HG03460 (cell line): ENCODE measurements at regions not wholly inside any gene's neighbourhood (a gene's known extent, or its start where the extent isn't known, plus 50 kb on each side); places are given as distances from the start of the nearest gene placed in this dataset.
"Not testable (repeated sequence)": the region's sequence is repeated elsewhere in the genome, so short reads cannot be mapped to it uniquely, and the experiment has no call there.

Source experiments
- ATAC-seq: cut with Tn5 transposase; IDR thresholded peaks from one replicate; pipeline ENCODE4 v1.9.1; 2021; ENCODE audit not compliant: unreplicated experiment

DNA sequence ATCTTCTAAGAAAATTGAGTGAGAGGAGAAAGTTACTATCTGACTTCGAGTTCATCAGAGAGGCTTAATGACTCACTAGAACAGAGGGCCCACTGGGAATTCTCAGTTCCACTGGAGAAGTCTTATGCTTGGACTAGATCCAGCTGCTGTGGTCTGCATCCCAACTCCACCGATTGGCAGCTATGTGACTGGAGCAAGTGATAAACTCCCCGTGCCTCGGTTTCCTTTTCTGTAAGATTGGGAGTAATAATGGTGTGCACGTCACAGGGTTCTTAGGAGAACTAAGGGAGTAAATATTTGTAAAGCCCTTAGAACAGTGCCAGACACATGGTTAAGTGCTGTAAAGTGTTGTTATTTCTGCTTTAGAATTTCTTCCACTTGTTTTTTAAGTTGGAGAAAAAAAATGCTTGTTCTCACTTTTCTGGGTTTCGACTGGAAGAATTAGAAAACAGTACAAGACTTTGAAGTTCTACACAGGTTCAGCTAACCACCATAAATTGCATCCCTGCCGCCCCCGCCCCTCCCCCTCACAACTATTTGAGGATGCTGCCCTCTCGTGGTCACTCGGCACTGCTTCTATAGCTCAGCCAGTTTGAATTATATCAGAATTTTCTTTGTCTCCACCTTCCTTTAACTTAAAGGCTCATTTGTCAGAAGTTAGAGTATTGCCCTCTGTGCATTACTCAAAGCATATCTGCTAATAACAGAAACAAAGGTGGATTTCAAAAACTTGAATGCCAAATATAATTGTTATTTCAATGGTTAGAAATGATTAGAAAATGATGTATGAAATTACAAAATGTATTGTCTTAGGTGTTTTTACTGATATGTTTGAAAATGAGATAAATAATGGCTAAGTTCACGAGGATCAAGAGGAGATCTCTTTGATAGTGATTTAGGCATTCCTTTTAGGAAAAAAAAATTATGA, 95.0 kb upstream of the IFNGR1 start:
- no peak for ATAC-seq

DNA sequence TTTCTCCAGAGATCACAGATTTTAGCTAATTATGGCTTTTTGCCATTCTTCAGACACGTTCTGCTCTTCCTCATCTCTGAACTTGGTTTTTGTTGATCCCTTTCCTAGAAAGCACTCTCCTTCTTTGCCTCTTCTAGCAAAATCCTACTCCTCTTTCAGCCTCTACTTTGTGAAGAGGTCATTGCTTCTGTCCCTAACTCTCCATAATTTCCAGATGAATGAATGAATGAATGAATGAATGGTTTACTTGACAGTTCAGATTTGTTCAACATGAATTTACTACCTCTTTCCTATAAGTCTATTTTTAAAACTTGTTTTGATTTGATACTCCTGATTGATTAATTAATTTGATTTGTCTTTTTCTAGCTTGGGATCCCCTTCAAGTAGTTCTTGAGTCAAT, 94.0 kb upstream of the IFNGR1 start:
- ATAC-seq: no peak

DNA sequence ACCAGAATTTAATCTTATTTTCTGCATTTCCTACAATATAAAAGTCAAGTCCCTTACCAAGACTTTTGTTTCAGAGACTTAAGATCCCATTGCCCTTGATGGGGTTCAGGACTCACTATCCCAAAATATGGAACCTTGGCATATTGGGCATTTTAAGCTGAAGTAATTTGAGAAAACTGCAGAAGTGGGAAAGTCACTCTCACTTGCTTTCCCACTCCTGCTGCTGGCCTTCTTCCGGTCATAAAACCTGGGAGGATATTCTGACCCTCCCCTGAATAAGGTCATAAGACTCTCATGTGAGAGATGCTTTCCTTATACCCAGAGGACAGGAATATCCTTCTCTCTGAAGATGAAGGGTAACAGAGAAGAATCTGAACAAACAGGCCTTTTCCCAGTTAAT, 92.8 kb upstream of the IFNGR1 start:
- ATAC-seq: no peak

DNA sequence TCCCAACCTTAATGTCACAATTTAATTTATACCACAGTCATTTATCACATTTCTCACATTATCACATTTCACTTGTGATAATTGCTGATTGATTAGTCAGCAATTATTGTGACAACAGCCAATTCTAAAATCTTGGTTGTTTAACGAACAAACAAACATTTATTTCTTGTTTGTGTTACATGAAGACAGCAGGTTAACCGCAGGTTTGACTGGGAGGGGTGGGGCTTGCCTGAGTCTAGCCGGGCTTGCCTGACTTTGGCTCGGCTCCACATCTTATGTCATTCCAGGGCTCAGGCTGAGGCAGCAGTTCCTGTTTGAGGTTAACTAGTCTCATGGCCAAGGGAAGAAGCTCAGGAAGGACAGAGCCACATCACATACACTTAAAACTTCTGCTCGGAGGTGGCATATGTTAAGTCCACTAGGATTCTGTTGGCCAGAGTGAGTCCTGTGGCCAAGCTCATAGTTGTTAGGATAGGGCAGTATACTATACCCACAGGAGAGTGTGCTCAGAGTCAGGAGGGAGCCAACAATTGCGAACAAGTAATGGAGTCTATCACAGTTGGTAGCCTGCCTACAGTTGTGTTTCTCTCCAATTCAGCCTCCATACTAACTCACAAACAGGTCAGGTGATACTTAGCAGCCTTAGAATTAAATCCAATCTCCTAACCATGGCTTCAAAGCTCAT, 90.0 kb upstream of the IFNGR1 start:
- no peak for ATAC-seq

DNA sequence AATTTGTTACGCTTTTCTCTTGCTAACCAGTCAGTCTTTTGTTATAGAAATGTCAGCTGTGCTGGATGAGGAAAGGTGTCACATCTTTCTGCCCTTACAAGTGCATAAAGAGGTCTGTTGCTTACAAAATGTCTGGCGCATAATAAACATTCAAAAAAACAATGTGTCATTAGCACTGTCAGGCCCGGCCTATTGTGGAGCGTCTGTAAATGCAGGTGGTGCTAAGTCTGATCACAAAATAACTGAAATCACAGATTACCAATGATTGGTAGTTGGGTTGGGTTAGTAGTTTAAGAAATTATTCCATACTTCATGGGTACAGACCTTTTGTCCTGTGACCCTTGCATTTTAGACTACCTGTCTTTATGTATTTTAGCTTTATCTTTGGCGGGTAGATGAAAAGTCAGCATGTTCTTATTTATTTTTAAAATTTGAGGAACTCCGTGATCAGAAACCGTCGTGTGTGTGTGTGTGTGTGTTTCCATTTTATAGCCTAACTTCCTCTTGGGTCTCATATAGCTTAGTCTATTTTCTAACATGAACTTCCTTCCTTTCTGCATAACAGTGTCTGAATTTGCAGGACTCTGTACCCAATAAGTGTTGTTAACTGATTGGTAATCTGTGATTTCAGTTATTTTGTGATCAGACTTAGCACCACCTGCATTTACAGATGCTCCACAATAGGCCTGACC, 88.1 kb upstream of the IFNGR1 start:
- ATAC-seq: no peak

DNA sequence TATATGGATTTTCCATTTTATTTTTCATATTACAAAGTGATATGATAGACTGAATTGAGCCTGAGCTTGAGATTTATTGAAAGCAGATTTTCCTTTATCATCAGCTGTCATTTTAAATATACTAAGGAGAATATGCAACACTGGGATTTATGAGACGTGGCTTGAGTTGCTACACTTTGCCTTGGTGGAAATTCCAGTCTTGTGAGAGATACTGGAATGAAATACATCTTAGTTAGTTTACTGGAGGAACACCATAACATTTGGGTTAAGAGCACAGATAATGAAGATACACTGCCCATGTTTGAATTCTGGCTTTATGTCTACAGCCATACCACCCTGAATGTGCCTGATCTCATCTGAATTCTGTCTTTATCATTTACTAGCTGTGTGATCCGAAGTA, 86.5 kb upstream of the IFNGR1 start:
- no peak for ATAC-seq

DNA sequence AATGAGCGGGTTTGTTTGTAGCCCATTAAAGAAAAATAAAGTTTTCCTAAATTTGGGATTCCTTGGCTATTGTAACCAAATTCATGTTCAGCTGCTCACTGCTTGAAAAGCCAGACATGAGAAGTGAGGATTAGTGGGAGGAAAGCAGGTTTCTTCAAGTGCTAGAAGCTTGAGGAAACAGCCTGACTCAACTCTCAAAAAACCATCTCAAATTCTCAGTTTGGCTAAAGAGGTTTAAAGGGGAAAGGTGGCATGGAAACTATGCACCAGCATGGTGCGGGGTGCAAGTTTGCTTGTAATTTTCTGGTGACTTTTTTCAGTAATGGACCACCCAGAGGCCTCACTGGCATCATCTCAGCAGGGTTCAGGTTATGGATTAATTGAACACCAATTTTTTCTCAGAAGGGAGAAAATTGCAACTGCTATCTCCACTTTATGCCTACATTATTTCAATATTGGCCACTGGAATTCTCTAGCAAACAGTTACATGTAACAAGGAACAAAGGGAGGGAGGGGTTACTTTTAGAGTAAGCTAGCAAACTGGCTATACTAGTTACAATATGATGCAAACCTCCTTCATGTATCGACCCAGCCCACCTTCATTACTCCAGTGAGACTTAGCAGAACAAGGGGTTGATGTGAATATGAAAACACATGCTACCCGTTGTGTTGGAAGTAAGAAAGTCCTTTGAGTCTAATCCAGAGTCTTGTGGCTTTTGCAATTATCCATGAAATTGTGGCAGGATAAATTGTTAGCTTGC, 85.0 kb upstream of the IFNGR1 start:
- ATAC-seq: no peak

DNA sequence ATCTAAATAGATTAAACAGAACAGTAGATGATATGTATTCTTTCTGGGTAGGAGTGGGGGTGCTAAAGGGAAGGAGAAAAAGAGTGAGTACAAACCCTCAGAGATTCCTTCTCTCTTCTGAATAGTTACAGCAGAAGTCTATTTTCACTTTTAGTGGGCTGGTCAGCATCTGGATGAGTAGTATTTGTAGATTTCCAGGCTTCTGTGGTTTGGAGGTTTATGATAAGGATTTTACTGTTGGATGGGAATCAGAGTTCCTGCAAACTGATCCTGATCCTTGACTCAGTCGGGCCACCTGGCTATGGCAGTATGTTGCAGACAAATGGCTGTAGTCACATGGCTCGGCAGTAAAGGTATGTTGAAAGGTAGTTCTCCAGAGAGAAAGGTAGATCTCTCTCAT, 84.3 kb upstream of the IFNGR1 start:
- ATAC-seq: no peak

DNA sequence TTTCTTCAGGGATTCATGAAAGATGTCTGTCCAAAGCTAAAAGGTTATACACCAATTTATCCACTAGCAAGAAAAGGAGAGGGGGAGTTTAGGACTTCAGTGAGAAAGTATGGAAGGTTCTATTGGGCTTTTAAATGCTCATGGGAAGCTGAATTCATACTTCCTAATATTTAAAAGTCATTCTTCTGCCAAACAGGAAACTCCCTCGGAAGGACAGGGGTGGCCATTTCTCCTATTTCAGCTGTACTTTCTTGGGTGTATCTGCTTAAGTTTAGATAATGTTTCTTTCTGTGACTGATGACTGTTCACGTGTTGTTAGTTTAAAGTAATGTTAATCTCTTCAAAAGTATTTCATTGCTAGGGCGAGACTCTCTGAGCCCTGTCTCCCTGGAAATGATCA, 80.5 kb upstream of the IFNGR1 start:
- ATAC-seq: no peak

DNA sequence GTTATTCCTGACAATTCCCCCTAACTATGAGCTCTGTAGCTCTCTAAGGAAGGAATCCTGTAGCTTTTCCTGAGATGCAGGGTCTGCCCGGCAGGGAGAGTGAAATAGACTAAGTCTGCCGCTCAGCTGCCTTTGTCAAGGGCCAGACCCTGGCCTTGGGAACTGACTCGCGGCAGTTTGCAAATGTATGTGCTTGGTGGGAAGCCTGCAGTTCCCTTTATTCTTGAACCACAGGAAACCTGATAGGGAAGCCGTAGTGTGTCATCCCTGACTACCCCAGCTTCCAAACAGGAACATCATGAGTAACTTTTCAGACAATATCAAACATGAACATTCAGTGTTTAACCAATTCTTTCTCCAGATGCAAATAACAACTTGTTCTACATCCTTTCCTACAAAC, 78.7 kb upstream of the IFNGR1 start:
- no peak for ATAC-seq

DNA sequence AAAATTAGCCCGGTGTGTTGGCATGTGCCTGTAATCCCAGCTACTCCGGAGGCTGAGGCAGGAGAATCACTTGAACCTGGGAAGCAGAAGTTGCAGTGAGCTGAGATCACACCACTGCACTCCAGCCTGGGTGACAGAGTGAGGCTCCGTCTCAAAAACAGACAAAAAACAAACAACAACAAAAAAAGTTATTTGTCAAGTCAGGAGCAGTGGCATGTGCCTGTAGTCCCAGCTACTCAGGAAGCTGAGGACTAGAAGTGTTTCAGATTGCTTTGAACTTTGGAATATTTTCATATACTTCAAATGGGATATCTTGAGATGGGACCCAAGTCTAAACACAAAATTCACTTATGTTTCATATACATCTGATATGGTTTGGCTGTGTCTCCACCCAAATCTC, 73.1 kb upstream of the IFNGR1 start:
- not testable (repeated sequence) for ATAC-seq

DNA sequence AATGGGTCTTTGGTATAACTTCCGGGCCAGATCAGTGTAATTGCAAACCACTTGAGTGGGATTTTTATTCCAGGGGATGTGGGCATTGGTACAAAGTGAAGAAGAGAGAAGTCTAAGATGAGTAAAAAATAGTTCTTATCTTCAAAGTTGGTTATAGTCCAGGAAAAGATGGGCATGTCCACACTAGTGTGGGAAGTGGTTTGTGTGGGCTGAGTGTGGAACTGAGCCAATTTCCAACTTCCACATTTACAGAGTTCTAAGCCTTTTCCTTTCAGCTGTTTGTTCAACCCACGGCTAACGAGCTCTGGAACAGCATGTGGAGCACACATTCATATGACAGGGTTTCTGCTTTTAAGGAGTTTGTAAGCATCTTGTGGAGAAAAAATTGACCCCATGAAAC, 72.3 kb upstream of the IFNGR1 start:
- no peak for ATAC-seq

DNA sequence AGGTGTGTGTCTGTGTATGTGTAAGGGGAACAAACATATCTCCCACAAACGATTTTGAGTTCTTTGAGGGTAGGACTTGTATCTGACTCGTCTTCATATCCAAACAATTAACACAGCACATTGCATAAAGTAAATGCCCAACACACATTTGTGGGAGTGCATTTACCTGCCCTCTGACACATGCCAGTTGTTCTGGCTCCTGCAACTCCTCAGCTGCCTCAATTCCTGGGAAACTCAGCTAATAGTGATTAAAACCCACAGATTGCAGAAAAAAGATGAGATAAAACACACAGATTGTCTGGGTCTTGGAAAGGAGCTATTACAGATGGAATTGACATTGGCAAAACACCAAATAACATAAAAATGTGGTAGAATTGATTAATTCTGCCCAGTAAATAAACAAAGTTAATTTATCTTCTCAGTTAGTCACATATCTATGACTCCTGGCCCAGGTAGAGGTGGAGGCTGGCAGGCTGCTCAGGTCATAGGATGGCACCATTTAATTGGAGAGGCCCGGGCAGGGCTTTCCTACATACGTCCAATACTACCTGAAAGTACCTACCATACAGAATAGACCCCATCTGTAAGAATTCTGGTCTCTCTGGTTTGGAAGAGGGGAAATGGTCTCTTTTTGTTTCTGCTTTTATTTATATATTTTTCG, 71.5 kb upstream of the IFNGR1 start:
- no peak for ATAC-seq

DNA sequence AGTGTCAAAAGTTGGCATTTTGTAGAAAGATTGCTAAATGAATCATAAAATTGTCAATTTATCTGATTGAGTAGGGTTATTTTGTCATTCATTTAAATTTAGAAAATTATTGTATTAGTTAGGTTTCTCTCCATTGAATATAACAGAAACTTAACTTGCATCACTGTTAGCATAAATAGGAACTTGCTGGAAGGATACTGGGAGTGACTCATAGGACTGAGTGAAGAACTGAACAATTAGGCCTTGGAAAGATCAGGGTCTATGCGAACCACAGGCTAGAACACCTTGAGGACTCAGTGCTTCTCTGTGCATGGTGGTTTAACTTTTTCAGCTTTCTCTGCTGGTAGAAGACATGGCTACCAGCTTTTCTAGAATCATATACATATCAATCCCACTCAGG, 67.7 kb upstream of the IFNGR1 start:
- no peak for ATAC-seq

DNA sequence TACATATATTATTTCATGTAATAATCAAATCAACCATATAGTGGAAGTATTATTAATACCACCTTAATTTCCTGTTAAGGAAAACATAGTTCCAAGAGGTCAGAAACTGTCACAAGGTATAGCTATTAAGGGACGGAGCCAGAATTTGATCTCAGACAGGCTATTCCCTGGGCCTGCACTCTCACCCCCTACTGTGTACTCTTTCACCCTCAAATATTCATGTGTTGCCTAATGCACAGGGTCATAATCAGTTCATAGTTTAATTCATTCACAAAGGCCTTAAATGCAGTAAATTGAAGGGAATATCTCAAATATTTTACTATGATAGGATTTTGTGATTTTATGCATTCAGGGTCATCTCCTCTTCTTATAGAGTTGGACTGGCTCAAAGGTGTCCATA, 67.2 kb upstream of the IFNGR1 start:
- no peak for ATAC-seq

DNA sequence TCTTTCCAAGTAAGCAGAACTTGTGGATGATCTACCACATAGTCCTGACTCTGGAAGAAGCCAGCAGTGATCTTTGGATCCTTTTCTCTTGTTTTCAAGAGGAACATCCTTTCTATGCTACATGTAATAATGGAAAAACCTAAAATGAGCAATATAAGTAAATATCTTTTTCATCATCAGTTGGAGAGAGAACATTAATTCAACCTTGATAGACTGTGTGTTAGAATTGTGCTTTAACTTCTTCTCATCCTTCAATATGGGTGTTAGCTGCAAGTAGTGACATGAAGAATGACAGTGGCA, 65.6 kb upstream of the IFNGR1 start:
- no peak for ATAC-seq

DNA sequence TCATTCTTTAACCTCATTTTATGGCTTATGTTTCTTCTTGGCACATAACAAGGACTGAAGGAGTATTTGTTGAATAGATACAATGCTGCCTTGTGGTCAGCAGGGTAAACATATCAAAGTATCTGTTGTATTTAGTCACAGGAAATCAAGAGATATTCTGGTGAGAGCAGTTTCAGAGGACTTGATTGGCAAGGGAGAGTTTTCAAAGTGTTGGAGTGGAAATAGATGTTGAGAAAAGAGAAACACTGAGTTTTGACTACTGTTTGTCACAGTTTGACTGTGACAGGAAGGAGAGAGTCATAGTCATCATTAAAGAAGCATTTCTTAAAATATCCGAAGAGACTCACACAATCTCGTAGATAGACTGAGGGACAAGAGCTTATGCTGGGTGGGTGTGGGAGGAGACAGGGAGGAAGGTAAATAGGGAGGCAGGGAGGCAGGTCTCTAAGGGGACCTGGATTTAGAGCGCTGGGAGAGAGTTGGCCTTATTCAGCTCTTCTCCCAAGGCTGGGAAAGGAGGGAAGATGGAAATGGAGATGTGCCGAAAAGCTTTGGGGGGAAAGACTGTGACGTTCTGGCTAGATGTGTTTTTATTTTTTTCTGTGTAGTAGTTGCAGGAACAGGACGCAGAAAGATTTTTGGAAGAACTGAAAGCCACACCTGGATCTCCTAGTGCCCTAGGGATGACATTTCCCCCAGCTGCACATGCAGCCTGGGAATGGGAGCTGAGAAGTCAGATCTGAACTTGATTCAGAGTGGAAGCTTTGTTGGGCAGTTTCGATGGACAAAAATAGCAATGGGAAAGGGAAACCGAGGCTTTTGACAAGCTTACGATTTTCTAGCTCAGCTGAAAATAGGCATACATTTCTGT, 65.0 kb upstream of the IFNGR1 start:
- ATAC-seq: peak; percentile 73

DNA sequence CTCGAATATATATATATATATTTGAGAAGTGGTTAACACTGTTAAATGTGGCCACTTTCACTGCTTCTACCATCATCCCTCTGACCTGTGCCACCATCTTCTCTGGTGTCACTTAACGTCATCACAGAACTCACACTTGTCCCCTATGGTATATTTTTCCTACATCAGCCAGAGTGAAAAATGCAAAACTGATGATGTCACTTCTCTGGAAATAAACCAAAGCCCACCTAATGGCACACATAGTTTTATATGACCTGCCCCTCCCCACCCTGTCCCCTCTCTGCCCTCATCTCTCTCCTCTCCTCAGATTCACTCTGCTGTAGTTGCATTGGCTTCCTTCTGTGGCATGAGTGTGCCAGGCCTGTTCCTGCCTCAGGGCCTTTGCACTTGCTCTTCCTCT, 63.9 kb upstream of the IFNGR1 start:
- no peak for ATAC-seq

DNA sequence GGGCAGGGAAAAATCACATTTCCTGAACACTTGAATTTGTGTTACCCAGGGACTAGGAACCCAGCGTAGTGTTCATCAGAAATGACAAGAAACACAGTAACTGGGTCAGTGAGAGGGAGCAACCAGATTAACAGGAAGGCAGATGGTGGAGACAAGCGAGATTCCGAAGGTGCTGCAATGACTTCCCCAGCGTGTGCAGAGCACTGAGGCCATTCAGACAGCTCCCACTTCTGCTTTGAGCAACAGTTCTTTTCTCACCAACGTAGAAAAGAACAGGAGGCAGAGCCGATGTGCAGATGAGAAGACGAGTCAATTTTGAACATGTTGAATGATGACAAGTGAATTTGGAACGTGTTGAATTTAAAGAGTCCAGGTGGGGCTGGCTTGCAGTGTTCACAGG, 63.1 kb upstream of the IFNGR1 start:
- ATAC-seq: no peak

DNA sequence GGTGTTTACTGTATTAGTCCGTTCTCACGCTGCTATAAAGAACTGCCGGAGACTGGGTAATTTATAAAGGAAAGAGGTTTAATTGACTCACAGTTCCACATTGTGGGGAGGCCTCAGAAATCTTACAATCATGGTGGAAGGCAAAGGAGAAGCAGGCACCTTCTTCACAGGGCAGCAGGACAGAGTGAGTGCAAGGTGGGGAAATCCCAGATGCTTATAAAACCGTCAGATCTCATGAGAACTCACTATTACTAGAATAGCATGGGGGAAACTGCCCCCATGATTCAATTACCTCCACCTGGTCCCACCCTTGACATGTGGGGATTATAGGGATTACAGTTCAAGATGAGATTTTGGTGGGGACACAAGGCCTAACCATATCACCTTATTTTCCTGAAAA, 60.1 kb upstream of the IFNGR1 start:
- ATAC-seq: not testable (repeated sequence)
